Breast epithelium (tissue), 3 donors: ENCODE measurements at regions not wholly inside any gene's neighbourhood (a gene's known extent, or its start where the extent isn't known, plus 50 kb on each side); places are given as distances from the start of the nearest gene placed in this dataset.

ENCODE experiments used
- CTCF ChIP-seq, 3 donors: fragments of 450-650 bp; IDR thresholded peaks; one replicate each; pipeline ENCODE4 v1.5.1; 2016 to 2017; ENCODE audit warnings: antibody characterized with exemption in 3 of 3, mild to moderate bottlenecking in 3 of 3, moderate library complexity in 3 of 3
- POLR2AphosphoS5 ChIP-seq, 3 donors: sonication (generic); formaldehyde crosslinking; IDR thresholded peaks; one replicate each; pipeline ENCODE4 v1.6.1; 2017; ENCODE audit warnings: antibody characterized with exemption in 3 of 3

- no peak for TF ChIP-seq CTCF (IDR thresholded peaks at IDR 0.05)
- TF ChIP-seq POLR2AphosphoS5 (IDR thresholded peaks at IDR 0.05): no peak
These were observed 840.0 kb downstream of the FRK start for GRCh38 chr6:115220551-115221159.
